DND-41 (cell line): ENCODE measurements at regions not wholly inside any gene's neighbourhood (a gene's known extent, or its start where the extent isn't known, plus 50 kb on each side); places are given as distances from the start of the nearest gene placed in this dataset.

Experiments
- EZH2 ChIP-seq: IDR thresholded peaks from 3 replicates; pipeline ENCODE4 v1.6.1; 2012; ENCODE audit warnings: borderline replicate concordance, low read depth, mild to moderate bottlenecking, moderate library complexity, low read length, inconsistent platforms; ENCODE audit not compliant: severe bottlenecking
- TF ChIP-seq, protein P1 (sequence below): IDR thresholded peaks from 2 replicates; pipeline ENCODE4 v1.5.1; 2012; ENCODE audit warnings: borderline replicate concordance, low read length, moderate library complexity, mild to moderate bottlenecking; ENCODE audit not compliant: poor library complexity, severe bottlenecking; ENCODE audit errors: extremely low read depth

DNA sequence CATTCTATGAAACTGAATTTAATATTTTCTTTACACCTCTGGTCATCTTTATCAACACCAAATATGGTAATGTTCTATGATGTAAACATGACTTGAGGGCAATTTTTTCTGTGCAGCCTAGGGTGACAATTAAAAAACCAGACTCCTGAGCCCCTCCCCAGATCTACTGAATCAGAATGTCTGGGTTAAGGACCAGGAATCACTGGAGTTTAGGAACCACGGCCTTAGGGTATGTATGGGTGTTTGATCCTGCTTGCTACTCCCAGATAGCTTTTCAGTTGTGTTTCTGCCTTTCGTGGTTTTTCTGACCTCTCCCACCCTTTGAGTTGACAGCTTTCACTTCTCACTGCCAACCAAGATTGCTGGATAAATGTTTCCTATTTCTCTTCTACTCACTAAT lies 332.2 kb downstream of the DHX15 start:
- TF ChIP-seq, protein P1, sequence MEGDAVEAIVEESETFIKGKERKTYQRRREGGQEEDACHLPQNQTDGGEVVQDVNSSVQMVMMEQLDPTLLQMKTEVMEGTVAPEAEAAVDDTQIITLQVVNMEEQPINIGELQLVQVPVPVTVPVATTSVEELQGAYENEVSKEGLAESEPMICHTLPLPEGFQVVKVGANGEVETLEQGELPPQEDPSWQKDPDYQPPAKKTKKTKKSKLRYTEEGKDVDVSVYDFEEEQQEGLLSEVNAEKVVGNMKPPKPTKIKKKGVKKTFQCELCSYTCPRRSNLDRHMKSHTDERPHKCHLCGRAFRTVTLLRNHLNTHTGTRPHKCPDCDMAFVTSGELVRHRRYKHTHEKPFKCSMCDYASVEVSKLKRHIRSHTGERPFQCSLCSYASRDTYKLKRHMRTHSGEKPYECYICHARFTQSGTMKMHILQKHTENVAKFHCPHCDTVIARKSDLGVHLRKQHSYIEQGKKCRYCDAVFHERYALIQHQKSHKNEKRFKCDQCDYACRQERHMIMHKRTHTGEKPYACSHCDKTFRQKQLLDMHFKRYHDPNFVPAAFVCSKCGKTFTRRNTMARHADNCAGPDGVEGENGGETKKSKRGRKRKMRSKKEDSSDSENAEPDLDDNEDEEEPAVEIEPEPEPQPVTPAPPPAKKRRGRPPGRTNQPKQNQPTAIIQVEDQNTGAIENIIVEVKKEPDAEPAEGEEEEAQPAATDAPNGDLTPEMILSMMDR: no peak
- TF ChIP-seq EZH2: no peak
